ENCODE measurements at regions not wholly inside any gene's neighbourhood (a gene's known extent, or its start where the extent isn't known, plus 50 kb on each side); places are given as distances from the start of the nearest gene placed in this dataset.
"Not testable (repeated sequence)": the region's sequence is repeated elsewhere in the genome, so short reads cannot be mapped to it uniquely, and the experiment has no call there.

DNA sequence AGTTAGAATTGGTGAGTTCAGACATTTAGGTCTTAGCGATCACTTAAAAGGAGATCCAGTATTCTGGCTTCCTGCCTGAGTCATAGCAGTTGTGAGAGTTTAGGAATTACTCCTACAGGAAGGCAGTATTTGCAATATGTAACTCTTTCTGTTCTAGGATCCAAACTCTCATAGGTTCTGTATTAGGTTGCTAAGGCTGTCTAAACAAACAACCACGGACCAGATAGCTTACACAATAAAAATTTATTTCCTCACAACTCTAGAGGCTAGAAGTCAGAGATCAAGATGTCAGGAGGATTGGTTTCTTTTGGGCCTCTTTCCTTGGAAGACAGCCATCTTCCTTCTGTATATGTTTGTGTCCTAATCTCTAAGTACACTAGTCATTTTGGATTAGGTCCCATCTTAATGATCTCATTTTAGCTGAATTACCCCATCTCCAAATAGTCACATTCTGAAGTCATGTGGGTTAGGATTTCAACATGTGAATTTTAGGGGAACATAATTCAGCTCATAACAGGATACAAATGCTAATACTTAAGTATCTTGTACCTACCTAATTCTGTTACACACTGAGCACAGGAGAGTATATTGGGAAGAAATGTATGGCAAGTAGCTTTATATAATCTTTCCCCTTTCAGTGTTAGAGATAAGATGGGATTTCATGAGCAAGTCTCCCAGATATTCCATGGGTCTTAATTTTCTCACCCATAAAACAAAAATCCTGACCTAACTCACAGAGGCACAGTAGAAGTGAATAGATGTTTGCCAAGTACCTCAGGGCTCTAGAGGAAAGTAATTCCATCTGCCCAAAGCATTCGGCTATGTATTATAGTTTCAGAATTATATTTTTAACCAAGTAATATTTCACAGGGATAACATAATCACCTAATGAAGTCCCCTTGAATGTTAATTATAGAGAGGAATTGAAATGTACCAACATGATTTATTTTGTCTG, 144.4 kb downstream of the PTBP2 start:
- DNase-seq (ENCODE audit: low read depth), result no peak

DNA sequence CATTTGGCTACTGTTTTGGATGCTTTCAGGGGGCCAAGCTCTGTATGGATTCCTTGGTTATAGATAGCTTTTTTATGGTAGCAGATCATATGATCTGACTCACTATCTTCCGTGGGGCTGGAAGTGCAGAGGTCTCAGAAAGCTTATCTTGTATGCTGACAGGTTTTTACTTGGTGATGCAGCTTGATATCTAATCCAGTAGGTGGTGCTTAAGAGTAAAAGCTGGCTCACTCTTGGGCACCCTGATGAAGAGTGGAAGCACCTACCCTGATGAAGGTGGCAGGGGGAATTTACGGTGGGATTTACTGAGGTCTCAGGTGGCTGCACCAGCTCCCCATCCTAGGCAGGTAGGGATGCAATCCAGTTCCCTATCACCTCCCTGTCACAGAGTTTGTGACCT, 151.2 kb downstream of the PTBP2 start:
- DNase-seq (ENCODE audit: low read depth), result no peak

DNA sequence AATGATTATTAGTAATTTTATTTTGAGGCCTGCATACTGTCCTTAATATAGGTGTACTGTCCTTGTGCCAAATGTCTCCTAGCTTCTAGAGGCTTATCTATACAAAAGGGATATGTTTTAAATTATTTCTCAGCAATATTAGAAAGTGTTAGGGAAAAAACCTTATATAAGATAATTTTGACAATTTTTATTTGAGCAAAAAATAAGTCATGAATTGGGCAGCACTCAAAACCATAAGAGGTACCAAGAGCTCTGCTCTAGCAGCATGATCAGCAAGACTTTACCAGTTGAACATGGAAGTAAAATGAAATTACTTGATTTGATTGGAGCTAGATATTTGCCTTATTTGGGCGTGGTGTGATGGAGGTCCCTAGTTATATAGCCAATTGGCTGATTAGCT, 157.1 kb downstream of the PTBP2 start:
- DNase-seq (ENCODE audit: low read depth), result no peak

DNA sequence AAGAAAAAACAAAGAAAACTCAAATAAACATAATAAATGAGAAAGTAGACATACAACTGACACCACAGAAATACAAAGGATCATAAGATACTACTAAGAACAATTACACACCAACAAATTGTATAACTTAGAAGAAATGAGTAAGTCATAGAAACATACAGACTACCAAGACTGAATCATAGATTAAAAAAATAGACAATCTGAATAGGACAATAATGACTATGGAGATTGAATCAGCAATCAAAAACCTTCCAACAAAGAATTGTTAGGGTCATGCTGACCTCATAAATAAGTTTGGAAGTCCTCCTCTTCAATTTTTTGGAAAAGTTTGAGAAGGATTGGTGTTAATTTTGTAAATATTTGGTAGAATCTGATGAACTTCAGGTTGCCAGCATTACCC, 159.0 kb downstream of the PTBP2 start:
- no peak for DNase-seq (ENCODE audit: low read depth)

DNA sequence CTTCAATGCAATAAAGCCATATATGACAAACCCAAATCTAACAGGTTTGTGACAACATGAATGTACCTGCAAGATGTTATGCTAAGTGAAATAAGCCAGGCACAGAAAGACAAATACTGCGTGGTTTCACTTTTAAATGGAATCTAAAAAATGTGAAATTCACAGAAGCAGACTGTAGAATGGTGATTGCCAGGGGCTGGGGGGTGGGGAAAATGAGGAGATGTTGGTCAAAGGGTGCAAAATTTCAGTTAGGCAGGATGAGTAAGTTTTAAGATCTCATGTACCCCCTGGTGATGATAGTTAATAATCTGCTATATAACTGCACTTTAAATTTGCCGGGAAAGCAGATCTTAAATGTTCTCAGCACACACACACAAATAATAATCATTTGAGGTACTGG, 160.5 kb downstream of the PTBP2 start:
- no peak for DNase-seq (ENCODE audit: low read depth)

DNA sequence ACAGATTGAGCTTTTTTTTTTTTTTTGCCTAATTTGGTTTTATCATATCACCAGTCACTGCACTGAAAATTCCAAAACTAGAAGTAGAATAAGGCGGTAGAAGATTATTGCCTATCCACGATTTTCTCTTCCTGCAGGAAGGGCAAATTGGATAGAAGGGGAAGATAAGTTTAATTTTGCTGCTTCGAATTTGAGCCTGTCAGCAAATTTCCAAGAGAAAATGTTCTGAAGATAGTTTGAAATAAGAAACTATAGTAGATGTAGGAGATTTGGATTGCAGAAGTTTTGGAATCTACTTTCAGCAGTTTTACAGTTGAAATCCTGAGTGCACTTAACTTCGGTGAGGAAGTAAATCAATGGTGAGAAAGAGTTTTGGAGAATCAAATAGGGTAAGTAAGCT, 164.9 kb downstream of the PTBP2 start:
- no peak for DNase-seq (ENCODE audit: low read depth)

DNA sequence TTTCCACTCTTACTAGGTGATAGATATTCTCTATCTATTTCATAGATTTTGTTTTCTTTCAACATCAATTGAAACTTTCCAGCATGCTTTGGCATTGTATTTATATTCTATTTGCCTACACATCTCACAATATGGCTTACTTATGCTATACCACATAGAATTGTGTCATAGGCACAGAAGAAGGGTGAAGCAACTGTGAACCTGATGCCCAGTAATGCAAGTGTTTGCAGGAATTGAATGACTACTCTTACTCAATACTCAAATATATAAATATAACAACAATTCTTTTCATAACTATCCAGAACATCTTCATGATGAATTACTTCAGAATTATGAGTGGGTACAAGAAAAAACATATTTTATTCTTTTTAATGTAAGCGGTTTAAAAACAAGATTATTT, 165.9 kb downstream of the PTBP2 start:
- DNase-seq (ENCODE audit: low read depth), result no peak

DNA sequence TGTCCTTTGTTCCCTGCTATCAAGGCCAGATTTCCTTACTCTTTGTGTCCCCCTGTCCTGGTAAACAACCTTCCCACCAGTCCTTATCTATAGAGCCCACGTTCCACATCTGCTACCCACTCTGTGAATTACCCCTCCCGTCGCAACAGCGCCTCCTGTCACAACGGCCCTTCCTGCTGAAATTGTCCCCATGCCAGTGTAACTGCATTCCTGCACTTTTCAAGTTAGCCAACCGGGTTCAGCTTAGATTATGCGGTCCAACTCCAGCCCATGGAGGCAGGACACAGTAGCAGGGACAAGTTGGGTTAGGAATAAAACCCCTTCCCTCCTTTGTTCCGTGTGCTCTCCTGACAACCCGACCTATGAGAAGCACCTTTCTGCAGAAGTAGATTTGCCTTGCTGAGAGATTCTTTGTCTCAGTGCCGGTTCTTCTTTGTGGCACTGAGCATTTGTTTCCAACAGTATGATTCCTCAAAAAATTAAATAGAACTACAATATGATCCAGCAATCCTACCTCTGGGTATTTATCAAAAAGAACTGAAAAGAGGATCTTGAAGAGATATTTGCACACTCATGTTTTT, 180.3 kb downstream of the PTBP2 start:
- no peak for DNase-seq (ENCODE audit: low read depth)

DNA sequence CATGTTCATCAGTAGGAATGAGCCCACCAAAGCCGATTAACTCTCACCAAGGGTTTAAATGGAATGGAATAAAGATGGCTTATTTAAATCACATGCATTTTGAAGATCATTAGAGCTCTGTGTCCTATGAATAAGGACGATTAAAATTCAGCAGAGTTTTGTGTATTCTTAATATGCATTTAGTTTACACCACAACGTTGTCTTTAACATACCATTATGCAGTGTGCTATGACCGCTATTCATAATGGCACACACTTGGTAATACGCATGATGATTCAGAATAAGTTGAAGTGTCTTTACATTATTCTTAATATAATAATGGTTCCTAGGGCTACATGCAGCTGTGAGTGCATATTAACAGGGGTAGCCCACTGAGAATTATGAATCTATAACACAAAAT, 190.7 kb downstream of the PTBP2 start:
- DNase-seq (ENCODE audit: low read depth), result no peak

DNA sequence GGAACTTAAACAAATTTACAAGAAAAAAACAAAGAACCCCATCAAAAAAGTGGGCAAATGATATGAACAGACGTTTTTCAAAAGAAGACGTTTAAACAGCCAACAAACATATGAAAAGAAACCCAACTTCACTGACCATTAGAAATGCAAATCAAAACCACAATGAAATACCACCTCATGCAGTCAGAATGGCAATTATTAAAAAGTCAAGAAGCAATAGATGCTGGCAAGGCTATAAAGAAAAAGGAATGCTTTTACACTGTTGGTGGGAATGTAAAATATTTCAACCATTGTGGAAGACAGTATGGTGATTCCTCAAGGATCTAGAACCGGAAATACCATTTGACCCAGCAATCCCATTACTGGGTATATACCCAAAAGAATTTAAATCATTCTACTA, 194.1 kb downstream of the PTBP2 start:
- not testable (repeated sequence) for DNase-seq (ENCODE audit: low read depth)

DNA sequence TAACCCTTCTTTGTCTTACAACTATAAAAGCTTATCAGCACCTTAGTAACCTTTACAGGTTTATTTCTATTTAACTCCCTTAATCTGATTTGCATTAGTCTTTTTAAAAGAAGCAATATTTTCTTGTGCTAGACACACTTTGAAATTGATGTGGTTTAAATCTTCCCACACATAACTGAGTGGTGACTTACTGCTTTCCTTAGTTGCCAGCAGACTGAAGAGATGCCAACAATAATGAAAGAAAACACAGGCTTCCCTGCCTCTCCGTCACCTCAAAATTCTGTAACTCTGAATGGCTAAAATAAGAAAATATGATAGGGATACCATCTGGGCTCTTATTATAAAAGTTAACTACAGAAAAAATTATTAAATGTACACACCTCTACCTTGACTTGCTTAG, 196.8 kb downstream of the PTBP2 start:
- DNase-seq (ENCODE audit: low read depth), result no peak

DNA sequence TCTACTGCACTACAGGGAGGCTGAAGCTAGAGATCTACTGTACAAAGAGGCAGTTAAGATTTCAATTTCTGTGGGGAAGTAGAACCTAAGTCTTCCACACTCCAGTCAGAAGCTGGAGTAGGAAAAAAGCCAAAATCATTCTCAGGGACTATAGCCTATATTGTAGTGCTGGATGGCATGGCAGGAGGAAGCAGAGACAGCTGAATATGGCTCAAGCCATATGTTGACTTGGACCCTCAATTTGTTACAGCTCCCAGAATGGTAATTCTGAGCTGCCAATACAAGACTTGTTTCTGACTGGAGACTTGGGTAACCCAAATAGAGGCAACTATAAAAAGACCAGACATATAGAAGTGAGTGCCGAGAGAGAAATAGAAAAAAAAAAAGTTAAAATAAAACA, 200.6 kb downstream of the PTBP2 start:
- no peak for DNase-seq (ENCODE audit: low read depth)

DNA sequence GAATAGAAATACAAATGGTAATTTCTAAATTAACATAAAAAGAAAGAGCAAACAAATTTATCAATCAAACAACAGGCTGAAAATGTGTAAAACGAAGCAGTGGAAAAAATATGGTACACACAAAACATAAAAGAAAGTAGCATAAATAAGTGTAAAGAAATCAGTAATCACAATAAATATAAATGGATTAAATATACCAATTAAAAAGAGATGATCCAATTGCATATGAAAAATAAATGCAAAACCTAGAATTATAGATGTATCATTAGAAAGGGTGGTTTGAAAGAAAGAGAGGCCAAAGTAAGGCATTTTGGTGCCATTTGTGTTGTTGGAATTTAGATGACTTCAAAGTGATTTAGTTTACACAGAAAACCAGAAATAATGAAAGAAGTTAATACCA, 202.2 kb downstream of the PTBP2 start:
- no peak for DNase-seq (ENCODE audit: low read depth)

DNA sequence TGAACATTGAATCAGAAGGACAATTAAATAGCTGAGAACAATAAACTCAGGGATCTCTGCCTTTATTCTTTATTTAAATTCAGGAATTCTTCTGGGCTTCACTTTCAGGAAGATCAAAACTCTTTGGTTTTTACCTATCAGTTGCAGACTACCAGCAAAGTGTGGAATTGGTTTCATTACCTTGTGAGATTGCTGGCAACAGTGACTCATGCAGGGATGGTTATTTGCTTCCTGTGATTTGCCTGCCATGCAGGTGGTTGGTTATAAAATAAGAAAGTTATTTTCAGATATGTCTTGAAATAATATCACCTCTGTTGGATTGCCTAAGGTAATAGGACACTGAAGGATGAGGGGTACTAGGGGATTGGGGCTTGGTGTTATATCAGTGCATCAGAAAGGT, 204.6 kb downstream of the PTBP2 start:
- no peak for DNase-seq (ENCODE audit: low read depth)

DNA sequence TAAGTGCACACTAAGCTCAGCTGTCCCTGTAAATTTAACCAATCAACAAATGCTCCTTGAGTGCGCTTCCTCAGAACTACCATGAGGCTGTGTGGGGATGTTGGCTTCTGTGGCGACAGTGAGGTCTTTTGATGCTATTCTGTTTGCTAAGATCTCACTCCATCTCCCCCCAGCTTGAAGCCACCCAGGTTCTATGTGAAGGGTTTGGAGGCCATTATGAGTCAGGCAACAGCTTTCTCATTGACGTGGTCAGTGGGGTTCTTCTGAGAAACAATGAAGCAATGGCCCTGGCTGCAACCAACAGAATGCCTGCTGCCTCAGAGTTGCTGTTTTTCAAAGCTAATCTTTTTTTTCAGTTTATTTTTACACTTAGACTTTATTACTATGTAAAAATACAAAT, 205.5 kb downstream of the PTBP2 start:
- no peak for DNase-seq (ENCODE audit: low read depth)

DNA sequence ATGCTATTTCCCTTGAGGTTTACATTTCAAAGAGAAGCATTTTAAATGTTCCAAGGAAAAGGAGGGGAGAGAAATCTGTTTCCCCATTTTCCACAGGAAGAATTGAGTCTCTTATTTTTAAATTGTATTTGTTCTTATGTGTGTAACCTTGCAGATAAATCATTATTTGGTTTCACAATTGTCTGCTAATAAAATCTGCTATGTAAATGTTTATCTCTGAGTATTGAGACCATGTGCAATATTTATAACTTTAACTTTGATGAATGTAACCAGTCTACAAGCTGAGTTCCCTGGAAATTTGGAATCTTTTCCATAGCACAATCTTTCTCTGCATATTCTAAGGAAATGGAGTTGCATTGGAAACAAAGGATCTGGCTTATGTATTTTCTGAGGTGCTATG, 209.6 kb downstream of the PTBP2 start:
- DNase-seq (ENCODE audit: low read depth), result no peak

DNA sequence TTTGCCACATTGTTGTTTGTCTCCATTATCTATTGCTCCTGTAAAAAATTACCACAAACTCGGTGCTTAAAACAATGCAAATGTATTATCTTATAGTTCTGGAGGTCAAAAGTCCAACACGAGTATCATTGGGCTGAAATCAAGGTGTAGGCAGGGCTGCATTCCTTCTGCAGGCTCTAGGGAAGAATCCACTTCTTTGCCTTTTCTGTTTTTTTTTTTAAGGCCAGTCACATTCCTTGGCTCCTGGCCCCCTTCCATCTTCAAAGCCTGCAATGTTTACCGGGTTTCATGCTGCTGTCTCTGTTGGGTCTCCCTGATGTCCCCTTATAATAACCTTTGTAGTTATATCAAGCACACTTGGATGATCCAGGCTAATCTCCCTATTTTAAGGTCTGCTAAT, 212.7 kb downstream of the PTBP2 start:
- no peak for DNase-seq (ENCODE audit: low read depth)

DNA sequence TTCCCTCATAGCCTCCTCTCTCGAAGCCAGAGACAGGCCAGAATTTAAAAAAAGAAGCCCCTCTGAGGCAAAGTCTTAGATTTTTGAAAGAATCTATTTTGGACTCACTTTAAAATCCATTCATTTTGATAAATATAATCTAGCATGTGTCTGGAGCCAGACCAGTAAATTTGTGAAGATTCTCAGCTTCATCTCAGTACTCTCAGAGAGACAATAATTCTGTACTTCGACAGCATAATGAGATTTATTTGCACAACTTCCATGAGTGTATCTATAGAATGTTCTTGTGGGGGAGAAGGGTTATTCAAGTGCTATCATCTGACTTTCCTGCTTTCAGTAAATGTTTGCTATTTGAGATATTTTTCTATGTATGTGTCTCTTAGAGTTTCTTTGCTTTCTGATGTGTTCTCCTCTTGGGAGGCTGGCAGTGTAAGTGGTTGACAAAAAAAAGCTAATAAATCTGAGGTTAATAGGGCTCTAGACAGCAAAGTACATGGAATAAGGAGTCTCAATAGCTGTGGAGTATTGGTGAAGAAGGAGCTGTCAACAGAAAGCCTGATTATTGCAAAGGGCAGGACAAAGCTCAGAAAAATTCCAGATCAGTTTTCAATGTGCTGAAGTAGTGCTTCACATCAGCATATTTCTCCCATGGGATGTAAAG, 223.0 kb downstream of the PTBP2 start:
- no peak for DNase-seq (ENCODE audit: low read depth)

DNA sequence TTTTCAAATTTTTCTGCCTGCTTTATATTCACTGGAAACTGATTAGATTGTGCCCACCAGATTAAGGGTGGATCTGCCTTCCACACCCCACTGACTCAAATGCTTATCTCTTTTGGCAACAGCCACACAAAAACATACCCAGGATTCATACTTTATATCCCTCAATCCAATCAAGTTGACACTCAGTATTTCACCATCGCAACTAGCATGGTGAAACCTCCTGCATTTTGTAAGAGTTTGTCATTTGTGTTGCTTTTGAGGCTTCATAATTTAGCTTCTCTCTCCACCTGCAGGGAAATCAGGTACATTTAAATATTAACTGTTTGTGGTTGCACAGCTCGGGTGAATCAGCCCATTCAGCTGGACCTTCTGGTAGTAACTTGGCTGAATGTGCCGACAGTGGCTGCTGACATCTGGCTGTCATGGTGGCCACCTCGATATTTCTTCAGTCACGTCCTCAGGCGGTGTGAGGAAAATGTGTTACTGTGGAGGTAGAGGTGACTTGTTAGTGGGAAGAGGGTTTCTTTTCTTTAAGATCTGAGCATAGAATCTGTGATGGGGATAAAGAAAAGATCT, 224.0 kb downstream of the PTBP2 start:
- DNase-seq (ENCODE audit: low read depth), result no peak

DNA sequence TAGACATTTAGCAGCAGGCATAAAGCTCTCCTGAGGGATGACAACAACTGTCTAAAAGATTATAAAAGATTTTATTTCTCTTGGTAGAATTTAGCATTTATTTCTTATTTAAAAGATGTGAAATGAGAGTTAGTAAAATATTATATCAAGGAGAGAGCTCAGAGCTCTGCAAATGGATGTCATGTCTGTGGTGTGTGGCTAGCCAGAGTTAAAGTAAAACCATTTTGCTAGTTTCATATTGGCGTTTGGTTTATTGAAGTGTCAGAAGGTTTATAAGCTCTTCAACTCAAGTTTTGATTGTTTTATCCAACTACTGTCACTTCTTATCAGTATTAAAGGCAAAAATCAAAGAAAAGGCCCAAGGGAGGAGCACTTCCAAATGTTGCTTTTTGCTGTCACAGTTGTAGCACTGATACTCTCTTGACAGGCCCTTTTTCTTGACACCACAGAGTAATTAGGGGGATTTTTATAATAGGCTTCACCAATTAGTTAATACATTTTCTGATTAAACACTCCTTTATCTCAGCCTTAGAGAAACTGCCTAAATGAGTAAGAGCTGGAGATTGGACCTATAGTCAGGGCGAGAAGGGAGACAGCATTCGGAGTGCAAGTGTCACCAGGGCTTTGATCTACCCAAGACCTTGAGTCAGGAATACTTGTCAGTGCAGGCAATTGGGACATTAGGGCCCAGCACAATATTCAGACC, 233.9 kb downstream of the PTBP2 start:
- no peak for DNase-seq (ENCODE audit: low read depth)

DNA sequence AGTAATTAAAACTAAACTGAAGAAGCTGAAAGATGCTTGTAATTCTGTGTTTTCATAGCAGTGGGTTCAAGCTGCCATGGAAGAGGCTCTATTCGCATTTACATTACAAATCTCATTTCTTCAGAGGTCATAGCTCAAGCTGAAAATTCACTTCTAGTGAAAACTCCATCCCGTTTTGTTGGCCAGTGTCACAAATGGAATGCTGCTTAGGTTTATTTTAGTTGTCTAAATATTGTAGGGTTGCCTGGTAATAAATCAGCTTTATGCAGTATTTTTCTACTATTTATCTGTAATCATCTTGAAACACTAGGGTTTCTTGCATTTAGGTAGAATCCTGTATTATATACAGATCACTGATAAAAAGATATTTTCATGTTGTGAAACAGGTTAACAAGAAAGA, 240.6 kb downstream of the PTBP2 start:
- DNase-seq (ENCODE audit: low read depth), result no peak

DNA sequence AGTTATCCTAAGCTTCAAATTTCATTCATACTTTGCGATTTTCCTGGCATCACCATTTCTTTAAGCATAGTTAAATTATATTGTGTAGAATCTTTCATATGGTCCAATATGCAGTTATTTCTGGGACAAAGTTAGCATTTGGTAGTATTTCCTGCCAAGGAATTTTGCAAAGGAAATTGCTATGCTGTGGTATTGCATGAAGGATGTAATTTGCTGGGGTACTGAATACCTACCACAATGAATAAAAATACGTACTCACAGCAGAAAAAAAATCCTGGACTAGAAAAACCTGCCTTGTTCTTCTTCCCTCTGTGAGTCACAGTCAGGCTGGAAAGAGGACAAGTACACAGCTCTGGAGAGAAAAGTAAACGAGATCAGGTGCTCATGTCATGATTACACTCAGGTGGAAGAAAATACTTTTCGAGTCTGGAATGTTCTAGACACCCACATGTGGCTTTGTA, 241.2 kb downstream of the PTBP2 start:
- no peak for DNase-seq (ENCODE audit: low read depth)

Data from stimulated activated CD8-positive, alpha-beta memory T cell treated with anti-CD3 and anti-CD28 coated beads, Interleukin-12 subunit alpha, Interleukin-12 subunit beta, amount 100 ng/mL, for 1 hour (primary cell).